ENCODE measurements at regions not wholly inside any gene's neighbourhood (a gene's known extent, or its start where the extent isn't known, plus 50 kb on each side); places are given as distances from the start of the nearest gene placed in this dataset.

- TF ChIP-seq CTCF (IDR thresholded peaks at IDR 0.05), result no peak
- H3K27ac ChIP-seq, result no peak overlapping the region
- intact Hi-C loops (cut with DNase I; ENCODE audit: low total_unique reads), result no loop called here
Measured at GRCh38 chr15:97174886-97175540, 785.5 kb upstream of the ARRDC4 start.

GRCh38 chr15:97177151-97177577 lies 783.3 kb upstream of the ARRDC4 start:
- no peak for TF ChIP-seq CTCF (IDR thresholded peaks at IDR 0.05)
- Histone ChIP-seq H3K9me3 (no peaks in the 10 kb centered on the region), H3K27ac (no peak overlapping the region), H3K36me3 (no peaks in the 10 kb centered on the region), H3K4me3 (no peak overlapping the region), H3K27me3 (no peaks in the 10 kb centered on the region), H3K4me1 (no peaks in the 10 kb centered on the region)
- intact Hi-C loops (cut with DNase I; ENCODE audit: low total_unique reads), result no loop called here
- no peak for DNase-seq

More at GRCh38 chr15:97174886-97175540, 785.5 kb upstream of the ARRDC4 start:
- Histone ChIP-seq H3K36me3 (no peaks in the 10 kb centered on the region), H3K4me3 (no peak overlapping the region), H3K27me3 (no peaks in the 10 kb centered on the region), H3K4me1 (no peaks in the 10 kb centered on the region), H3K9me3 (no peaks in the 10 kb centered on the region)
- no peak for DNase-seq

- intact Hi-C loops (cut with DNase I; ENCODE audit: low total_unique reads), result no loop called here
Measured at GRCh38 chr15:97182581-97182980, 777.9 kb upstream of the ARRDC4 start.

GRCh38 chr15:97189162-97189780 lies 771.2 kb upstream of the ARRDC4 start:
- H3K27ac ChIP-seq, result no peak overlapping the region
- H3K4me3 ChIP-seq, result no peak overlapping the region
- H3K36me3 ChIP-seq, result no peaks in the 10 kb centered on the region
- H3K9me3 ChIP-seq, result peaks cover 0 to 9% (median 0%) of the 10 kb centered on the region in 3 donors
- no peak for DNase-seq
- H3K4me1 ChIP-seq, result no peaks in the 10 kb centered on the region
- H3K27me3 ChIP-seq, result no peaks in the 10 kb centered on the region
- intact Hi-C loops (cut with DNase I; ENCODE audit: low total_unique reads), result no loop called here
- no peak for TF ChIP-seq CTCF (IDR thresholded peaks at IDR 0.05)

More at GRCh38 chr15:97182581-97182980, 777.9 kb upstream of the ARRDC4 start:
- no peak for TF ChIP-seq CTCF (IDR thresholded peaks at IDR 0.05)
- Histone ChIP-seq H3K36me3 (no peaks in the 10 kb centered on the region), H3K9me3 (no peaks in the 10 kb centered on the region), H3K27ac (no peak overlapping the region), H3K27me3 (no peaks in the 10 kb centered on the region), H3K4me1 (no peaks in the 10 kb centered on the region), H3K4me3 (no peak overlapping the region)
- no peak for DNase-seq

GRCh38 chr15:97194750-97195149 lies 765.8 kb upstream of the ARRDC4 start:
- Histone ChIP-seq H3K4me1 (no peaks in the 10 kb centered on the region), H3K4me3 (no peak overlapping the region), H3K27ac (no peak overlapping the region), H3K27me3 (no peaks in the 10 kb centered on the region), H3K36me3 (no peaks in the 10 kb centered on the region), H3K9me3 (peaks cover 0 to 9% (median 0%) of the 10 kb centered on the region in 3 donors)
- no peak for DNase-seq
- intact Hi-C loops (cut with DNase I; ENCODE audit: low total_unique reads), result loop anchor here (10.0 kb wide), 1 partner anchor 60 kb away; no protein-coding TSS in a partner anchor
- TF ChIP-seq CTCF (IDR thresholded peaks at IDR 0.05), result no peak

Data from tibial artery (tissue), 4 donors.